HAP-1 (cell line): ENCODE measurements at regions not wholly inside any gene's neighbourhood (a gene's known extent, or its start where the extent isn't known, plus 50 kb on each side); places are given as distances from the start of the nearest gene placed in this dataset.

ENCODE experiments used
- DNase-seq, 2 experiments: peaks; one replicate each; pipeline ENCODE4 v3.0.0-alpha.2; 2016 to 2020; ENCODE audit warnings: low spot score in 2 of 2
- H3K27me3 ChIP-seq: fragments of 250-450 bp; sonication (Bioruptor Pico); 2 replicates; pipeline ENCODE4 v1.5.1; 2020; ENCODE audit warnings: low read depth, mild to moderate bottlenecking, moderate library complexity
- H3K36me3 ChIP-seq: fragments of 250-450 bp; sonication (Bioruptor Pico); replicated peaks from 2 replicates; pipeline ENCODE4 v1.5.1; 2020; ENCODE audit warnings: mild to moderate bottlenecking
- H3K4me1 ChIP-seq: fragments of 250-450 bp; sonication (Bioruptor Pico); 2 replicates; pipeline ENCODE4 v1.5.1; 2020; ENCODE audit warnings: mild to moderate bottlenecking
- H3K4me3 ChIP-seq: fragments of 250-450 bp; sonication (Bioruptor Pico); 2 replicates; pipeline ENCODE4 v1.5.1; 2020; ENCODE audit warnings: mild to moderate bottlenecking, moderate library complexity
- H3K9me3 ChIP-seq: fragments of 250-450 bp; sonication (Bioruptor Pico); 2 replicates; pipeline ENCODE4 v1.5.1; 2020; ENCODE audit warnings: mild to moderate bottlenecking, moderate library complexity
- in situ Hi-C: fragments of 300-500 bp; cut with MboI; formaldehyde crosslinking; loops from 3 replicates; pipeline ENCODE4 v1.14.3; 2020; ENCODE audit warnings: low sequenced_read_pairs, inconsistent platforms, mixed read lengths

DNA sequence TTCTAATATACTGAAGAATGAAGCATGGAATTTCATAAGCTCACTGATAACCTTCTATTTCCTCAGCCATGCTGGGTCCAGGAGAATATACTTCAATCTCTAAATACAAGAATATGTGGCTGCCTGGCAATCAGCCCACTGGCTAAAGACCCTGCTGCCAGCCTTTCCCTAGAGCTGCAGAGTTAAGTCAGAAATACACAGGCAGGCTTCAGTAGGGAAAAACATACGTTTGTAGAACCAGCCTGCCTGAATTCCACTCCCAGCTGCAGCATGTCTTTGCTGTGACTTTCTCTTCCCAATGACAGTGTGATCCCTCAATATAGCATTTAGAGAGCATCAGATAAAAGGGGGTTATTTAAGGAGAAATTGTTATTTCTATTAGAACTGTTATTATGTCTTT, 289.1 kb downstream of the PCDH19 start:
- Histone ChIP-seq H3K4me3 (no peak overlapping the region), H3K9me3 (no peaks in the 10 kb centered on the region), H3K36me3 (no peaks in the 10 kb centered on the region), H3K4me1 (no peaks in the 10 kb centered on the region), H3K27me3 (no peaks in the 10 kb centered on the region)
- DNase-seq: no peak
- in situ Hi-C loops: no loop called here

- Histone ChIP-seq H3K36me3 (no peaks in the 10 kb centered on the region), H3K4me3 (no peak overlapping the region), H3K9me3 (no peaks in the 10 kb centered on the region), H3K27me3 (no peaks in the 10 kb centered on the region), H3K4me1 (no peaks in the 10 kb centered on the region)
- DNase-seq: no peak
- in situ Hi-C loops: no loop called here
Observed at GRCh38 chrX:100098660-100099375, 311.3 kb downstream of the PCDH19 start.

DNA sequence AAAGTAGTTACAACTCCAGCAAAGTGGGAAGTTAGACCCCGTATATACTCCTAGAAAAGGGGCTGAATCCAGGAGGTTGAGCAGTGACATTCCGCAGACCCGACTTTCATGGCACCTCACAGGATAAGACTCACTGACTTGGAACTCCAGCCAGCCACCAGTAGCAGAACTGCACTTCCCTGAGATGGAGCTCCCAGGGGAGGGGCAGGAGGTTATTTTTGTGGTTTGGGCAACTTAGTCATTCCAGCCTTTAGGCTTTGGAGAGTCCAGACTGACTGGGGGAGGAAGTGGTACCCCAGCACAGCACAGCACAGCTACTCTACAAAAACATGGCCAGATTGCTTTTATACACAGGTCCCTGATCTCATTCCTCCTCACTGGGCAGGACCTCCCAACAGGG, 319.1 kb downstream of the PCDH19 start:
- Histone ChIP-seq H3K9me3 (no peaks in the 10 kb centered on the region), H3K27me3 (no peaks in the 10 kb centered on the region), H3K36me3 (no peaks in the 10 kb centered on the region), H3K4me3 (no peak overlapping the region), H3K4me1 (no peaks in the 10 kb centered on the region)
- in situ Hi-C loops: no loop called here
- no peak for DNase-seq

DNA sequence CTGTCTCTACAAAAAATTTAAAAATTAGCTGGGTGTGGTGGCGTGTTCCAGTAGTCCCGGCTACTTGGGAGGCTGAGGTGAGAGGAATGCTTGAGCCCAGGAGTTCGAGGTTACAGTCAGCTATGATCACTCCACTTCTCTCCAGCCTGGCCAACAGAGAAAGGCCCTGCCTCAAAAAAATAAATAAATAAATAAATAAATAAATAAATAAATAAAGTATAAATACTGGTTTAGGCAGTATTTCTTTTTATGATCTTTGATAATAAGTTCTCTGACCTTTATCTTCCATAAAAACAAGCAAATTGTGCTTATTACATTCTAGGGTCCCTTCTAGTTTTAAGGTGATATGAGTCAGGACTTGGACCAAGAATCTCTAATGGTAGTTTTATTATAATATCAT, 320.3 kb downstream of the PCDH19 start:
- Histone ChIP-seq H3K4me3 (no peak overlapping the region), H3K4me1 (no peaks in the 10 kb centered on the region), H3K9me3 (no peaks in the 10 kb centered on the region), H3K27me3 (no peaks in the 10 kb centered on the region), H3K36me3 (no peaks in the 10 kb centered on the region)
- in situ Hi-C loops: no loop called here
- no peak for DNase-seq

DNA sequence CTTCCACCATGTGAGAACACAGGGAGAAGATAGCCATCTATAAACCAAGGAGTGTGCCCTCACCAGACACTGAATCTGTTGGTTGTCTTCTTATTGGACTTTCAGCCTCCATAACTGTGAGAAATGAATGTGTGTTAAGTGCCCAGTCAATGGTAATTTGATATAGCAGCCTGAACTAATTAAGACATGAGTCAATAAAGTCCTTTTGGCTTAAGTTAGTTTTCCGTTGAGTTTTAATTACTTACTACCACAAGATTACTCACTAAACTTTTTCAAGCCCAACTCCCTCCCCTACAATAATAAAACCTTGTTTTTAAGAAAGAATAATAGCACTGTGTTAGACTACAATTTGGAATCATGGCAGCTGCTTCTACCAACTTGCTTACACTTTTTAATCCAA, 324.2 kb downstream of the PCDH19 start:
- in situ Hi-C loops: no loop called here
- Histone ChIP-seq H3K9me3 (no peaks in the 10 kb centered on the region), H3K27me3 (no peaks in the 10 kb centered on the region), H3K4me1 (peaks cover 15% of the 10 kb centered on the region), H3K36me3 (no peaks in the 10 kb centered on the region), H3K4me3 (no peak overlapping the region)
- DNase-seq: no peak

GRCh38 chrX:100083211-100083610, 326.9 kb downstream of the PCDH19 start:
- Histone ChIP-seq H3K27me3 (no peaks in the 10 kb centered on the region), H3K4me3 (no peak overlapping the region), H3K4me1 (peaks cover 15% of the 10 kb centered on the region), H3K36me3 (no peaks in the 10 kb centered on the region), H3K9me3 (no peaks in the 10 kb centered on the region)
- DNase-seq: peak; percentile 75 to 95
- in situ Hi-C loops: no loop called here

DNA sequence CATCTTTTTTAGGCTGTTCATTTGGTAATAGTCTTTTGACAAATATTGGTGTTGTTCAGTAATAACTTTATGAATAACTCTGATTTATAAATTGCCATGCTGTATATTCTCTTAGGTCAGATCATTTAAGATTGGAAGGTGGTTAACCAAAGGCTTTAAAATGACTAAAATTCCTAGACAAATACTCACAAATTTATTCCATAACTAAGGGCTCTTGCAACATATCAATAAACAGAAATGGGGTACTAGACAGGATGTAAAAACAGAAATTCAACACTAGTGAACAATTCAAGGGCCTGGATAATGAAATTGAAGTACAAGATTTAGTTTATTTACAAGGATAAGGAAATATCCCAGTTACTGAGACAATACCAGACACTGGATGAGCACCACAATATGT, 328.6 kb downstream of the PCDH19 start:
- Histone ChIP-seq H3K4me1 (peaks cover 15% of the 10 kb centered on the region), H3K27me3 (no peaks in the 10 kb centered on the region), H3K9me3 (no peaks in the 10 kb centered on the region), H3K4me3 (no peak overlapping the region), H3K36me3 (no peaks in the 10 kb centered on the region)
- in situ Hi-C loops: no loop called here
- no peak for DNase-seq

- in situ Hi-C loops: no loop called here
- H3K4me1 ChIP-seq: no peaks in the 10 kb centered on the region
- no peaks in the 10 kb centered on the region for H3K36me3 ChIP-seq
- no peak for DNase-seq
- H3K27me3 ChIP-seq: no peaks in the 10 kb centered on the region
- no peaks in the 10 kb centered on the region for H3K9me3 ChIP-seq
- no peak overlapping the region for H3K4me3 ChIP-seq
Observed at GRCh38 chrX:100076031-100076430, 334.0 kb downstream of the PCDH19 start.

GRCh38 chrX:100072336-100072735, 337.7 kb downstream of the PCDH19 start:
- Histone ChIP-seq H3K27me3 (no peaks in the 10 kb centered on the region), H3K4me3 (no peak overlapping the region), H3K36me3 (no peaks in the 10 kb centered on the region), H3K9me3 (no peaks in the 10 kb centered on the region), H3K4me1 (no peaks in the 10 kb centered on the region)
- in situ Hi-C loops: no loop called here
- DNase-seq: no peak

DNA sequence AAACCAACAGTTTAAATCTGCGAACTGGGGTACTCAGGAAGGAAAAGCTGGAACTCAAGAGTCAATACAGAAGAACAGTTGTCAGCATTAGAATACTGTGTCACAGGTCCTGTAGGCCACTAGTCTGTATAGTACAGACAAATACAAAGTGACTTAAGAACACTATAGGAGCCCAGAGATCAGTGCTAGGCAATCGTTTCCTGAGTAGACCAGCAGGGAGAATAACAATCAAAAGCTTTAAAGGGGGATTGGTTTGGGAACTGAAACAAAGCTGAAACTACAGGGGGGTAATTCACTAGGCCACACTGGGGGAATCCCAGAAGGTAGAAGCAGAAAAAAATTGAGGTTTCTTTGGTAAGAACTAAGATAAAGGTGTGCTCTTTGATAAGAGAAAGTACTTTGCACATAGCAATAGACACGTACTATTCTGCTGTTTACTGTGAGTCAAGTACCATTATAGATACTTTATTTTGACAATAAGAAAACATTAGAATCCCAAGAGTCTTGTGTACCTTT, 339.7 kb downstream of the PCDH19 start:
- Histone ChIP-seq H3K4me1 (no peaks in the 10 kb centered on the region), H3K4me3 (no peak overlapping the region), H3K36me3 (no peaks in the 10 kb centered on the region), H3K9me3 (no peaks in the 10 kb centered on the region), H3K27me3 (no peaks in the 10 kb centered on the region; the same call in 1 of the 2 replicates)
- in situ Hi-C loops: no loop called here
- no peak for DNase-seq

GRCh38 chrX:100048156-100048555, 361.9 kb downstream of the PCDH19 start:
- Histone ChIP-seq H3K27me3 (no peaks in the 10 kb centered on the region), H3K4me1 (peaks cover 14% of the 10 kb centered on the region), H3K4me3 (no peak overlapping the region), H3K9me3 (no peaks in the 10 kb centered on the region), H3K36me3 (no peaks in the 10 kb centered on the region)
- peak; percentile 66 to 69 for DNase-seq
- in situ Hi-C loops: no loop called here
